Activated T-cell treated with anti-CD3 and anti-CD28 coated beads for 4 hours (primary cell): ENCODE measurements at regions not wholly inside any gene's neighbourhood (a gene's known extent, or its start where the extent isn't known, plus 50 kb on each side); places are given as distances from the start of the nearest gene placed in this dataset.
"Not testable (repeated sequence)": the region's sequence is repeated elsewhere in the genome, so short reads cannot be mapped to it uniquely, and the experiment has no call there.

Experiments used
- DNase-seq: peaks from one replicate; pipeline ENCODE4 v3.0.0-alpha.2; 2020

GRCh38 chr2:14994721-14995120 is 362.2 kb downstream of the LRATD1 start:
- DNase-seq: no peak

- no peak for DNase-seq
Measured at GRCh38 chr2:14996351-14997014, 364.0 kb downstream of the LRATD1 start.

GRCh38 chr2:14998546-14998945 is 366.0 kb downstream of the LRATD1 start:
- DNase-seq: no peak

DNA sequence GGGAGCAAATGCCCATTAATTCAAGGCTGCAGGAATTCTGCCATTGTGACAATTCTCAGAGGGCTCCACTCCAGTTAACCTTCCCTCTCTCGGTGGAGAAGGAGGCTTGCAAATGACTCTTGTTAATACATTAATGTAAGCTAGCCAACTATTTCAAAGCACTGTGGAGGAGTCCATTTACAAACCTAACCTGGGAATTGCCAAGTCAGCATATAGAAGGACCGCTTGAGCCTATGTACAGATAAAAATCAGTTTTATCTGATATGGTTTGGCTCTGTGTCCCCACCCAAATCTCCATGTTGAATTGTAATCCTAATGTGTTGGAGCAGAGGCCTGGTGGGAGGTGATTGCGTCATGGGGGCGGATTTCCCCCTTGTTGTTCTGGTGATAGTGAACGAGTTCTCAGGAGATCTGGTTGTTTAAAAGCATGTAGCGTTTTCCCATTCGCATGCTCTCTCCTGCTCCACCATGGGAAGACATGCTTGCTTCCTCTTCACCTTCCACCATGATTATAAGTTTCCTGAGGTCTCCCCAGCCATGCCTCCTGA is 366.7 kb downstream of the LRATD1 start:
- no peak for DNase-seq

GRCh38 chr2:15002519-15002918 is 370.0 kb downstream of the LRATD1 start:
- DNase-seq: not testable (repeated sequence)

DNA sequence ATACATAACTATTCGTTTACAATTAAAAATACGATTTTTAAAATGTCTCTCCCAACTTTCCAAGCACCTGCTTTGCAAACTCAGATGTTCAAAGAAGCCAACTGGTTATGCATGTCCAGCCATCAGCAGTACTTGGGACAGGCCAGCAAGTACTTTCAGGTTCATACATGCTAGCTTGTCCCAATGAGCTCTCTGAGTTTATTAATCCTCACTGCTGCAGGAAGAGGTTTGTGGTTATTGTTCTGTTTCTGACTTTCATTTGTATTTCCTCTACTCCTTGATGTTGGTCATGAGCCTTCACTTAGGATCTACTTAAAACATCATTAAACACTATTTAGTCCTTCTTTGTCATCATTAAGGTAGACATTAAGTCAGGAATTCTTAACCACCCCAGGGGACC is 374.1 kb downstream of the LRATD1 start:
- DNase-seq: no peak

DNA sequence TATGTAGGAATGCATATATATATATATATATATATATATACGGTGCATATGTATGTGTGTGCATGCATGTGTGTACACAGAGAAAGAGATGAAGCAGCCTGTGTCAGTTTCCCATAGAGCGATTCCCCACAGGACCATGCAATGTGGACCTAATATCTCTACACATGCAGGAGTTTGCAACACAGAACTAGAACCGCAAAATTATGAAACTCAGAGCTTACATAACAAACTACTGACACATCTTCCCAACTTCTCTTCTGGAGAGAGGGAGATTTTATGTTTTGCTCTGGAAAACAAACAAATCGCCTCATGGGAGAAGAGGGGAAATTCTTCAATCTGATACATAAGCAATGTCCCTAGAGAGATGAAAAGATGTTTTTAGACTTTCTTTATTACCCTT is 377.2 kb downstream of the LRATD1 start:
- DNase-seq: no peak

DNA sequence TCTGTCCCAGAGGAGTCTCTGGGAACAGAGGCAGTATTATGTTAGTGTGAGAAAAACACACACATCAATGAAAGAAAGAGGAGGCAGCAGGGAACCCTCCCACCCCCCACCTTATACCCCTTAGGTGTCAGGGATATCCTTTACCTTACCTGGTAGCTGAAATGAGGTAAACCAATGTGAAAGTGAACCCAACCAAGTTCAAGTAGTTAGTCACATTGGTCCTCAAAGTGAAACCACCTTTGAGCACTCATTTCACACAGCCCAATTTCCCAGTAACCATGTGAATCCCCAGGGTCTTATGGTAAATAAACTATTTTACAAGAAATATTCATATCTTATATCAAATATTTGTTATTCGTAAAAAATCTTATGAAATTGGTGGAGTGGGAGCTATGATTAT is 377.8 kb downstream of the LRATD1 start:
- no peak for DNase-seq

DNA sequence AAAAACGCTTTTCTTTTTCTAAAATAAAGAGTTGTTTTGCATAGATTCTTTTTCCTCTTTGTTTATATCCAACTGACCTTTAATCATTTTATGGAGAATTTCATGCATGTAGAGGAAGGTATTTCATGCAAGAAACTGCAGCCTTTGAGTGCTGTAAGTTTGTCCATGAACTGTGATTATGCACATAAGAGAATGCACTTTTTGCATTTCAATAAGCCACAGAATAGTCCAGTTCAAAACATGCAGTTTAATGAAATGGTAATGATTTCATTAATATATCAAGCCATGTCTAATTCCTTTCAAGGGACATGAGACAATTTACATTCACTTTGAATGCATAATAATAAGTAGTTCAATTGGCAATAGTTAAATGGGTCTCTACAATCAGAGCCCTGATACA is 386.3 kb downstream of the LRATD1 start:
- DNase-seq: no peak

GRCh38 chr2:15023221-15023620 is 390.7 kb downstream of the LRATD1 start:
- DNase-seq: no peak

DNA sequence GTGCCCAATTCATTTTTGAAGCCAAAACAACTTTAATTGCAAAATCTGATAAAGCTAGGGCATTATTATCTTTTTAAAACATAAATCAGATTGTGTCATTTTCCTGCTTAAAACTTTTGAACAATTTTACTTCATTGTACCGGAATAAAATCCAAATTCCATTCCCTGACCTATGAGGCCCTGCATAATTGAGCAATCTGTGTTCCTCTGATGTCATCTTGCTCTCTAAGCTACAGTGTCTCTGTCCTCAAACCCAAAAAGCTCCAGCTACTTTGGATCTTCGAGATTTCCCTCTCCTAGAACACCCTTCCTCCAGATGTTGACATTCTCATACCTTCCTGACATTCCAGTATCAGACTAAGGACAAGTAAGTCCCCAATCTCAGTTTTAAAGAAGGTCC is 395.9 kb downstream of the LRATD1 start:
- DNase-seq: no peak

DNA sequence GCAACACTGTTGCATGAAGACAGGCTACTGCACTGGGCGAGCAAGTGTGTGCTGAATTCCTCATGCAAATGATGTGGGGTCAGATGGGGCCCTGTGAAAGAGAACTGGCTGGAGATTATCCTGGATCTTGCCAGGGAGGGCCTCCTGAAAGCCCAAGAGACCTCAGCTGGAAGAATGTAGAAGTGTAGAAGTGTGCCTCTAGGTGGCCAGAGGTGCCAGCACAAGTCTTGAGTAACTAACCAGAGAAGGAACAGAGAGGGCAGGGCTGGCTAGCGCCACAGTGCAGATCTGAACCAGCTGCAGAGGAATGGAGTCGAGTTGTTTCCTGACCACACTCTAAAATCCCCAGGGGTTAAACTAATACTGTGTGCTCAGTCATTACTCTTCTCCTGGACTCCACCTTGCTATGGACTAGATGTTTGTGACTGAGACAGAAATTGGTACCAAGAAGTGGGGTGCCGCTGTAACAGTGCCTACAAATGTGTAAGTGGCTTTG is 399.3 kb downstream of the LRATD1 start:
- DNase-seq: no peak

DNA sequence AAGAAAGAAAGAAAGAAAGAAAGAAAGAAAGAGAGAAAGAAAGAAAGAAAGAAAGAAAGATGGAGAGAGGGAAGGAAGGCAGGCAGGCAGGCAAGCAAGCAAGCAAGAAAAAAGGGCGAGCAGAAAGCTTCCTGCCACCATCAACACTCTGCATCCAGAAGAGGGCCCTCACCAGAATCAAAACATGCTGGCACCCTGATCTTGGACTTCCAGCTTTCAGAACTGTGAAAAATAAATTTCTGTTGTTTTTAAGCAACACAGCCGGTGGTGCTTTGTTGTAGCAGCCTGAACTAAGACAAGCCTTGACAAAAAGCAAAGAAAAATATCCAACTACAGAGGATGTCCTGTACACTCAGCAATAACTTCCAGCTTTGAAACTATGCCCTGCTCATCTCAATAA is 401.7 kb downstream of the LRATD1 start:
- no peak for DNase-seq

GRCh38 chr2:15034860-15035259 is 402.3 kb downstream of the LRATD1 start:
- no peak for DNase-seq

GRCh38 chr2:15038366-15039364 is 406.1 kb downstream of the LRATD1 start:
- DNase-seq: no peak

DNA sequence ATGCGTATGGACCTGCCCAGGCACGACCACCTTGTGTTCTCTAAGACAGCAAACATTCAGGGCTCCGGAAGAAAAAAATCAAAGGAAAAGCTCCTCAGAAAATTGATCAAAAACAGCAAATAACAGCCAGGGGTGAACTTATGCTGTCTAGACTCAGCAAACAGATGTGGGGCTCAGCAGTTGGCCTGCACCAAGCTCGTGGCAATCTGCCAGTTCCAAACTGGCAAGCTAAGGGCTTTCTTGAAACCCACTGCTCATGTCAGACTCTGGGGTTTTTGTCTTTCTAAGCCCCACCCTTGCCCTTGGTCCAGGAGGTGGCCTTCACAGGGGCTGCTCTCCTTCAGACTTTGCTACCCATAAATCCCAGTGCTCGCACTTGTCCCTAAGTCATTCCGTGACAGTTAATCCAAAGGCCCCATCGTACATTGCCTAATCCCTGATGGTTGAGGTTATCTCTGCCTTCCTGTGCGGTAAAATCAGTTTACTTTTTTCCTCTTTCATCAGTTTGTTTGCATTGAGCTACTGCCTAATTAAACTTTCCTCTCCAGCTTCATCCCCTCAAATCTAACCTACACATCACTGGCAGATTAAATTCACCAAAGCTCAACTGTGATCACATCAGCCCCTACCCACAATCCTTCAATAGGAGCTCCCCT is 408.0 kb downstream of the LRATD1 start:
- DNase-seq: no peak

GRCh38 chr2:15041429-15041837 is 408.9 kb downstream of the LRATD1 start:
- no peak for DNase-seq

DNA sequence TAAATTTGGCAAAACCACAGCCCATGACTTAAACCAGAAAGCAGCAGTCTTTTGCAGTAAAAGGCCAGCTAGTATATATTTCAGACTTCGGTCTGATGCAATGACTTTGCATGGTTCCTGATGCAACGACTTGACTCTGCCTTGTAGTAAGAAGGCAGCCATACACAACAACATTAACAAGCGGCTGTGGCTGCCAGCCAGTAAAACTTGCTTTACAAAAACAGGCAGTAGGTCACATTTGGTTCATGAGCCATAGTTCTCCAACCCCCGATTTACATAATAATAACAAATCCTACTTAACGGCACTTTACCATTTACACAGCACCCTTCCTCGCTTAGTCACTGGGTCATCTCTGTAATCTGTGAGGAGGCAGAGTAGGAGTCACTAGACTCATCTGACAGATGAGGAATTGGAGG is 410.3 kb downstream of the LRATD1 start:
- DNase-seq: no peak

DNA sequence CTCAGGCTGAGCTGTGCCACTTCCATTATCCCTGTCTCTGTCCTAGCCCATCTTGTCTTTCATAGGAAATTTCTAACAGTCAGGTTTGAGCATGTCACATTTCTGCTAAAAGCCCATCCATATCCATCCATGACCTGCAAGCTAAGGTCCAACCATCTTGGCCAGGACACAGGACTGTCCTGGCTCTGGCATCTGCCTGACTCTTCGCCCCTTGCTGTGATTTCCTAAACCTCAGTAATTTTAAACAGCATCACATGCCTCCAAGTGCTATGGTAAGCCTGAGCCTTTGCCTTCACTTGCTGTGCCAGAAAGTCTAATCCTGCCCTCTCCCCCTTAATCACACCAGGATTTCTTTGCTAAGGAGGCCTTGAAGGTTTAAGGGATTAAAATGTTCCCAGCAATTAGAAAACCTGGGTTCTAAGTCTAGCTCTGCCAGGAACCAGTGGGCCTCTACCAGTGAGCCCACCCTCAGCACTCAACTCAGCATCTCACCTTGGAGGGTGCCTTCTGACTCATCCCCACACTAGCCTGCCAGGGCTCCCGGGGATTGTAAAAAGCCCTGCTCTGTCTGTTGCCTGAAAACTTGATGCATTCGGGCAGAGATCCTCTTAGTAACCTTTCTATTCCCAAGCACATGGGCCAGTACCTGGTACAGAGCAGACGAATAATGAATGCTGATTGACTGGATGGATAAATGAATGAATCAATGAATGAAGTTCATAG is 411.0 kb downstream of the LRATD1 start:
- no peak for DNase-seq

GRCh38 chr2:15045054-15045453 is 412.5 kb downstream of the LRATD1 start:
- DNase-seq: no peak

- DNase-seq: no peak
Measured at GRCh38 chr2:15047184-15047583, 414.7 kb downstream of the LRATD1 start.

DNA sequence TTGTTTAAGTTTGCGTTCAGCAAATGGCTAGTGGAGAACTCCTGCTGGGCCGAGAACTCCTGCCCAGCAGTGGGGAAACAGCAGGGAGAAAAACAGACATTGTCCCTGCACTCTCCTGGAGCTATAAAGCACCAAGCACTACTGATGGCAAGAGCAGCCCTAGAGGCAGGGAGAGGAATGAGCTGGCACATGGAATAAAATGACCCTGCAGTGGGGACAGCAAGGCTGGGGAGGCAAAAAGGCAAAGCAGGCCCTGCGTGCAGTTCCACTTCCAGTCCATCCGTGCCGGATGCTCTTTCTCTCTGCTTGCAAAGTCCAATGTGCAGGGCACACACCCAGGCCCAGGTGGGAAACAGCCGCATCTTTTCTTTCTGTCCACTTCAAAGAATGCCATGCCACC is 415.5 kb downstream of the LRATD1 start:
- DNase-seq: no peak
